ENCODE measurements at regions not wholly inside any gene's neighbourhood (a gene's known extent, or its start where the extent isn't known, plus 50 kb on each side); places are given as distances from the start of the nearest gene placed in this dataset.
"Not testable (repeated sequence)": the region's sequence is repeated elsewhere in the genome, so short reads cannot be mapped to it uniquely, and the experiment has no call there.

GRCh38 chr2:132273585-132273984, 111.8 kb upstream of the ANKRD30BL start:
- not testable (repeated sequence) for DNase-seq

- no peak for DNase-seq
Observed at GRCh38 chr2:132274000-132274399, 112.2 kb upstream of the ANKRD30BL start.

GRCh38 chr2:132275396-132275795, 113.6 kb upstream of the ANKRD30BL start:
- no peak for DNase-seq

GRCh38 chr2:132276571-132276981, 114.8 kb upstream of the ANKRD30BL start:
- DNase-seq: no peak

GRCh38 chr2:132278267-132278666, 116.5 kb upstream of the ANKRD30BL start:
- DNase-seq: no peak

- DNase-seq: no peak
Observed at GRCh38 chr2:132279344-132279743, 117.6 kb upstream of the ANKRD30BL start.

GRCh38 chr2:132279930-132280615, 118.3 kb upstream of the ANKRD30BL start:
- DNase-seq: no peak

- DNase-seq: no peak
Observed at GRCh38 chr2:132280912-132281311, 119.2 kb upstream of the ANKRD30BL start.

- not testable (repeated sequence) for DNase-seq
Observed at GRCh38 chr2:132282104-132282503, 120.4 kb upstream of the ANKRD30BL start.

- no peak for DNase-seq
Observed at GRCh38 chr2:132282911-132283310, 121.2 kb upstream of the ANKRD30BL start.

GRCh38 chr2:132286289-132286911, 124.6 kb upstream of the ANKRD30BL start:
- not testable (repeated sequence) for DNase-seq

- not testable (repeated sequence) for DNase-seq
Observed at GRCh38 chr2:132287910-132288309, 126.2 kb upstream of the ANKRD30BL start.

- DNase-seq: not testable (repeated sequence)
Observed at GRCh38 chr2:132289138-132289537, 127.4 kb upstream of the ANKRD30BL start.

- DNase-seq: not testable (repeated sequence)
Observed at GRCh38 chr2:132289812-132290211, 126.8 kb upstream of the GPR39 start.

- not testable (repeated sequence) for DNase-seq
Observed at GRCh38 chr2:132300592-132301378, 115.8 kb upstream of the GPR39 start.

- not testable (repeated sequence) for DNase-seq
Observed at GRCh38 chr2:132304661-132305380, 111.8 kb upstream of the GPR39 start.

- DNase-seq: not testable (repeated sequence)
Observed at GRCh38 chr2:132307613-132308198, 108.9 kb upstream of the GPR39 start.

- not testable (repeated sequence) for DNase-seq
Observed at GRCh38 chr2:132309203-132309602, 107.4 kb upstream of the GPR39 start.

GRCh38 chr2:132315546-132315945, 101.1 kb upstream of the GPR39 start:
- not testable (repeated sequence) for DNase-seq

- DNase-seq: not testable (repeated sequence)
Observed at GRCh38 chr2:132317026-132317680, 99.5 kb upstream of the GPR39 start.

GRCh38 chr2:132318481-132318880, 98.1 kb upstream of the GPR39 start:
- DNase-seq: not testable (repeated sequence)

GRCh38 chr2:132324005-132324404, 92.6 kb upstream of the GPR39 start:
- peak; percentile 50 for DNase-seq
